ENCODE measurements at regions not wholly inside any gene's neighbourhood (a gene's known extent, or its start where the extent isn't known, plus 50 kb on each side); places are given as distances from the start of the nearest gene placed in this dataset.

- no peak for DNase-seq (ENCODE audit: low spot score)
Measured at GRCh38 chr2:237244178-237244577, 158.5 kb downstream of the COPS8 start.

- no peak for DNase-seq (ENCODE audit: low spot score)
Measured at GRCh38 chr2:237244976-237245646, 159.4 kb downstream of the COPS8 start.

GRCh38 chr2:237250599-237250998, 163.4 kb downstream of the COL6A3 start:
- DNase-seq (ENCODE audit: low spot score): no peak

GRCh38 chr2:237251986-237252385, 162.0 kb downstream of the COL6A3 start:
- DNase-seq (ENCODE audit: low spot score): no peak

- DNase-seq (ENCODE audit: low spot score): no peak
Measured at GRCh38 chr2:237253046-237253702, 160.8 kb downstream of the COL6A3 start.

DNA sequence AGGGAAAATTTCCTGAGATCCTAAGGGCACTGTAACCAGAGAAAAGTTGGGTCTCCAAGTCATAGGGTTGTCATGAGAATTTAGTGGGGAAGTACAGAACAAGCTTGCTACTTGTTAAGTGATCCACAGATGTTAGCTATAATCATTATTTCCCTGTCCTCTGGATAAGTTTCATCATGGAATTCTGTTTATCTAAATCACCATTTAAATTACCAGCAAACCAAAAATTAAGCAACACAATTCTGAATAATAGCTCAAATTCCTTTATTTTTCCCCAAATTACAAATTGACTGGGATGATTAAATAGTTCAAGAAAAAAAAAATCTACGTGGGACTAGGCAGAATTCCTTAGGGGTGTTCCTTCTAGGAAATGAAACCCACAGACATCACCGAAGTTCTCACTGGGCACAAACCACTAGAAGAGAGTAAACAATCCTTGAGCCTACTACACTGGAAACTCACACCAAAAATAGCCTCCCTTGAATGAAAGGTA, 159.5 kb downstream of the COL6A3 start:
- DNase-seq (ENCODE audit: low spot score): no peak

DNA sequence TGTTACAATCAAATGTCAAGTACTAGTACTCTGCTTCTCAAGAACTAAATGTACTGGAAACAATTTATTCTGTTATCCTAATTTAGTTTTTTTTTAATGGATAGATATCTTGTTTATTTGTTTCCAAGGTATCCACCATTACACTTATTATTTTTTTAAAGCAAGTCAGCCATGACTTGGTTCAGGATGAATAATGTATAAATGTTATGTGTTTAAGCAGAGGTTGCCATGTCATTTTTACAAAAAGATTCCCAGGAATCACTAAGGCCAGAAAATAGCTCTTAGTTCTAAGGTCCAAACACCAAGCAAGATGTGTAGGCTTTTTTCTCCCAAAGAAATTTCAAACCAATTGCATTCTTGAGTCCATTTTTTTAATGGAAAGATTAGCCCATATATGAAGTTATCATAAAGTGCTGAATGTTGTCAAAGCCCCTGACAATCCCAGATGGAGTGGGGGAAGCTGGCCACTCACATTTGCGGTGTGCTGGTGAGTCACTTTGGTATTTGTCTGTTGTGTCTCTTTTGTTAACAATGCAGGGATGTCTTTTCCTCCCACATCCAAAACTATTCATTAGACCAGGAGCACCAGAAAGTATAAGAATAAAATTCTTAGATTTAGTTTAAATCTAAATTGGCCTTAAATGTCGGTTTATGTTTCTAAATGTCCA, 158.9 kb downstream of the COL6A3 start:
- no peak for DNase-seq (ENCODE audit: low spot score)

GRCh38 chr2:237256887-237257286, 157.1 kb downstream of the COL6A3 start:
- DNase-seq (ENCODE audit: low spot score): no peak

DNA sequence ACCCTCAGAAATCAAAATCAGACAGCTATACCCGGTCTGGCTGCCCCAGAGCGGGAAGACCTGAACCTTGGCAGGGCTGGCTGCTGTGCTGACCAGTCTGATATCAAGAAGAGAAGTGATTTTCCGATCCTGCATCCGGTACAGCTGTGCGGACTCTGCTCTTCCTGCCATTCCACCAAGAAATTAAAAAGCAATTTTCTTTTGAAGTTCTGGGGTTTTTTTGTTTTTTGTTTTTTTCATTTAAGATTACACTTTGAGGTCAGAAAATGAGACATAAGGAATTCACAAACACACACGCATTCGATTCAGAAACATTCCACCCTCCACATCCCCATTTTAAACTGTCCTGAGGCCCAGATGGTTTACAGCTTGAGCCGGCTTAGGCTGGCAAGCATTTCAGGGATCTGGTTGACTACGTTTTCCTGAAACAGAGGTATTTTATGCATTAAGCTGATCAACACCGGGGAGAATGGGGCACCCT, 156.5 kb downstream of the COL6A3 start:
- DNase-seq (ENCODE audit: low spot score): no peak

GRCh38 chr2:237258116-237258515, 155.8 kb downstream of the COL6A3 start:
- DNase-seq (ENCODE audit: low spot score): no peak

DNA sequence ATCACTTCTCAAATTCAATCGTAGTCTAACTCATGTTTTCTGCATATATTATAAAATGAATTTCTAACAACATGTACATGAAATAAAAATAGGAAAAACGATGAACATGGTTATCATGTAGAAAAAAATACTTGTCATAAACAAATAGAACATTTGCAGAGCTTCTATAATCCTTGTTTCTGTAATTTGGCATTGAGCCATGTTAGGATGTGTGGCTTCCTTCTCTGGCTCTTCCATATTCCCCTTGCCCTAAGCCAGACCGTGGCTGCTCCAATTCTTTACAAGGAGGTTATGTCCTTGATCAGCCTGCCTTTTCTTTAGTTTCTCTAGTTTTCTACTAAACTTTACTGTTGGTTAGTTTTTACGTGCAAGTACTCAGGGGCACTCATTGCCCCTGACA, 155.3 kb downstream of the COL6A3 start:
- no peak for DNase-seq (ENCODE audit: low spot score)

GRCh38 chr2:237259201-237259600, 154.8 kb downstream of the COL6A3 start:
- no peak for DNase-seq (ENCODE audit: low spot score)

- DNase-seq (ENCODE audit: low spot score): no peak
Measured at GRCh38 chr2:237260039-237260620, 153.8 kb downstream of the COL6A3 start.

DNA sequence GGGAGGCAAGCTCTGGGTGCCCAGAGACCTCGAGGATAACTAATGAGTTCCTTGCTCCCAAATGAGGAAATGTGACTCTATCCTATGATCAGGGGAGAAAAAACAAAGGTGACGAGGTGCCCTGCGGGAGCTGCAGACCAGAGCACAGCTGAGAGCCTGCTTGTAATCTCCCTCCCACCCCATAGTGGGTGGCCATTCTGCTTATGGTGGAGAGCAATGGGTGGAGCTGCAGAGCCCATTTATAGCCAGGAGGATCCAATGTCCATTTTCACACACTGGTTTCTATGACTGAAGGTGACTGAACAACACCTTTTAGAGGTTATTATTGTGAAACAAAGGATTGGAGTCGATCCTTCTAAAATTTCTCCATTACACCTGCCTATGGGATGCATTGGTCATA, 153.3 kb downstream of the COL6A3 start:
- no peak for DNase-seq (ENCODE audit: low spot score)

GRCh38 chr2:237261327-237261726, 152.6 kb downstream of the COL6A3 start:
- DNase-seq (ENCODE audit: low spot score): no peak

DNA sequence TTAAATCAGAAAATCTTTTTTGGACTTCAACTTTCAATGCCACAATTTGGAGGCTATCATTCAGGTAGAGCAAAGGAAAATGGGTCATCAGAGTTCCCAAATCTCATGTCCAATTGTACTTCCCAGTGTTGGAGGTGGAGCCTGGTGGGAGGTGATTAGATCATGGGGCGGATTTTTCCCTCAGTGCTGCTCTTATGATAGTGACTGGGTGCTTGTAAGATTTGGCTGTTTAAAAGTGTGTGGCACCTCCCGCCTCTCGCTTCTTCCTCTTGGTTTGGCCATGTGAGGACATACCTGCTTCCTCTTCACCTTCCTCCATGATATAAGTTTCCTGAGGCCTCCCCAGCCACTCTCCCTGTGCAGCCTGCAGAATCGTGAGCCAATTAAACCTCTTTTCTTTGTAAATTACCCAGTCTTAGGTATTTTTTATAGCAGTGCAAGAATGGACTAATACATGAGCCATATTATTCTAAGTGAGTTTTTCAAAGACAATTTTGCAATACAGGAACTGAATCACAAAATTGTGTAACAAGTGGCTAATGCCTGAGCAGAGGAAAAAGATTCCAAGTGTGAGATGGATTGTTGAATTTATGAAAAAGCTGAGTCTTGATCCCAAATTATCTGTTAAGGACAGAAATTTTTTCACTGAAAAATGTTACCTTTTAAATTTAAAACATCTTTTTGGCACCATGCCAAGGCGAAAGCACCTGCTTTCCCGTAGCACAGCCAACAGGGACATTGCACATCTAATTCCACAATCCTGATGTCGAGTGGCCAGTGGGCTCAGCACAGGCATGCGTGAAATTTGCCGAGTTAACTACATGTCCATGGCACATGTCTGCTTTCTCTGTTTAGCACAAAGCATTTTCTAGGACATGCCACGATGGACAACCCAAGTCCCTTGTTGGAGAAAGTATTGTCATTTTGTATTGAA, 150.9 kb downstream of the COL6A3 start:
- DNase-seq (ENCODE audit: low spot score): no peak

DNA sequence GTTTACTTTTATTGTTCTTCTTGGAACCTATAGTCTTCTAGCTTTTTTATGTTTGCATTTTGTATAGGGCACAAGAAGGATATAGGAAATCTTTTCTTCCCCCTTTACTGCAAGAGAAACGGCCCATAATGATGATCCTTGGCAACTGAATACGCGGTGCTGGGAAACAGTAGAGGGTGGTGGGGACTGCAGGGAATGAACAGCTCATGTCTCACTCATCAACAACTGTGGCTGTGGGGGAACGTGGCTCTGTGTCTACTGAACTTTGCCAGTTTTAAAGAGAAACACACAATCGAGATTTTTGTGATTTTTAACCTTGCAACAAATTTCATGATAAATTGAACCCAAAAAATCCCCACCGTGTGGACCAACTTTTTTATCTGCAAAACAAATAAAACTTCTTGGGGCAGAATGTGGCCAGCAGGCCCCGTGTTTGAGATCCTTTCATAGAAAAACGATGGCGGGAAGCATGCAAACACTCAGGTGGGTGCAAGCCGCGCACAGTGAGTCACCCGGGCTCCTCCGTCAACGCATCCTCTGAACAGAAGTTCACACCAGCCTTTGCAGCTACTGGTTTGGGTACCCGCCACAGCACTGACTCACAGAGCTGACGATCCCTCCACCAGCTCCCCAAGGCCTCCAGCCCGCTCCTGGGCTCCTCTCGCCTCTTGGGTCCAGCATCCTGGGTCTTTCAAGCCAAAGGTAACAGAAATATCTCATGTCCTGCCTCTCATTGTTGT, 149.3 kb downstream of the COL6A3 start:
- no peak for DNase-seq (ENCODE audit: low spot score)

DNA sequence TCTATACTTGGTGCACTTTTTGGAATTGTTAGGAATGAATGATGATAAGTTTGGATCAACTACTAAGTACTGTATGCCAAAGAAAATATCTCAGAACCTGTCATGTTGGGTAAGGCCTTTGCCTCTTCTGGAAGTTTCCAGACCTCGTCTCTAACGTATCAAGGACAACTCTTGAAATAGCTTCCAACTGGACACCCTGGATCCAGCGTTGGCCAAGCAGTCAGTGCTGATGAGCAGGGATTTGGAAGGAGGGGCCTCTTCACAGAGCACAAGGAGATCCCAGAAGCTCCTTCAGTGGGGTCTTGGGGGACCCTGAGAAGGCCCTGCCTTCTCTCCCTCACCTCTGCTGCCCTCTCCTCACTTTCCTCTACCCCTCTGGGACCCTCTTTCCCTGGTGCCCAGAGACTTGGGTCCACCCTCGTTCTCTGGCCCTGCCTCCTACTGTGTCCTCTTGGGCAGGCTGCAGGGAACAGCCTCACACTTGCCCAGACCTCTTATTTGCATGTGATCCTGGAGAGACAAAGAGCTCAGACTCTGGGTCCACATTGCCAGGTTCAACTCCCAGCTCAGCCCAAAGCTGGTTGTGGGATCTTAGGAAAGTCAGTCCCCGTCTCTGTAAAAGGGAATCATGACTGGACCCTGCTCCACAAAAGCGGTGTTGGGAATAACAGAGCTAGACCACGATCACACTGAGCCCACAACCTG, 145.8 kb downstream of the COL6A3 start:
- no peak for DNase-seq (ENCODE audit: low spot score)

GRCh38 chr2:237269138-237269875, 144.7 kb downstream of the COL6A3 start:
- DNase-seq (ENCODE audit: low spot score): no peak

DNA sequence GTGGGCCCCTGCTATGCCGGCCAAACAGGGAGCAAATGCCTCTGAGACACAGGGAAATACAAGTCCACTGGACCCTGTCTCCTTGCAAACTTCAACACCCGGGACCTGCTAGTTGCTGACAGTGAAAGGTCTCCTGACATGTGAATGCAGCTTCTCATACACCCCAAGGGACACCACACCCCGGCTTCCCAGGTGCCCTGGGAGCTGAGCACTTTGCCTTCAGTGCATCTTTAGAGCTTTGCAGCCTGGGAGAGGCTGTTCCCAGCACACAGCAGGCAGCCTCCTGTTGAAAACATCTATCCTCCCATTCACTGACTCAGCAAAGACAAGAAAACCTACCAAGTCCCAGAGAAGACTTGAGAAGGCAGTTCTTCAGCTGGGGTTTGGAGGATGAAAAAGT, 143.4 kb downstream of the COL6A3 start:
- no peak for DNase-seq (ENCODE audit: low spot score)

Measured in HuH-7.5 (cell line).